ENCODE measurements at regions not wholly inside any gene's neighbourhood (a gene's known extent, or its start where the extent isn't known, plus 50 kb on each side); places are given as distances from the start of the nearest gene placed in this dataset.

DNA sequence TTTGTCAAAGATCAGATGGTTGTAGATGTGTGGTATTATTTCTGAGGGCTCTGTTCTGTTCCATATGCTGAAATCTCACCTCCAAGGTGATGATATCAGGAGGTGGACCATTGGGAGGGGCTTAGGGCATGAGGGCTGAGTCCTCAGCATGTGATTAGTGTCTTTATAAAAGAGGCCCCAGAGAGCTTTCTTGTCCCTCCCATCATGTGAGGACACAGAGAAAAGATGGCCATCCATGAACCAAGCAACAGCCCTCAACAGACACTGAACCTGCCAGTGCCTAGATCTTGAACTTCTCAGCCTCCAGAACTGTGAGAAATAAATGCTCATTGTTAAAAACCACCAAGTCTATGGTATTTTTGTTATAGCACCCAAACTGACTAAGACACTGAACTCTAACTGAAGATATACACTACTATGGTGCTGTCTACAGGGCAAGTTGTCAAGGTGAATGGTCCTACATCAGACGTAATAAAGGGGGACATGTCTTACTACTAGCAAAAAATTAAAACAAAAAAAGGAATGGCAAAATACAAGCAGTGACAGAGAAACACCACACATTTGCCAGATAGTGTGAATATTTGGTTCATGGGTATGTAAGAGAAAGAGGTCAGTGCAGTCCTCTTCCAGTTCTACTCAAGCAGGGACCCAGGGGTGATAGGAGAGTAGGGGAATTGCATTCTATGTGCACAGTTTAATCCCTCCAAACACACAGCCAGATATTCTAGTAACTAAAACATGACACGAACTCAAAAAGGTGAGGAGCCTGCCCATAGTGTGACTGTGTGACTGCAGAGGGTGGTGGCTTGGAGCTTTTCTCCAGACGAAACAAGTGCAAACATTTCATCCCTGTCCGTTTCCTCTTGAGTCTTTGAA is 164.4 kb upstream of the MYCN start:
- no peak for DNase-seq (ENCODE audit: low spot score)
- TF ChIP-seq, protein P1, sequence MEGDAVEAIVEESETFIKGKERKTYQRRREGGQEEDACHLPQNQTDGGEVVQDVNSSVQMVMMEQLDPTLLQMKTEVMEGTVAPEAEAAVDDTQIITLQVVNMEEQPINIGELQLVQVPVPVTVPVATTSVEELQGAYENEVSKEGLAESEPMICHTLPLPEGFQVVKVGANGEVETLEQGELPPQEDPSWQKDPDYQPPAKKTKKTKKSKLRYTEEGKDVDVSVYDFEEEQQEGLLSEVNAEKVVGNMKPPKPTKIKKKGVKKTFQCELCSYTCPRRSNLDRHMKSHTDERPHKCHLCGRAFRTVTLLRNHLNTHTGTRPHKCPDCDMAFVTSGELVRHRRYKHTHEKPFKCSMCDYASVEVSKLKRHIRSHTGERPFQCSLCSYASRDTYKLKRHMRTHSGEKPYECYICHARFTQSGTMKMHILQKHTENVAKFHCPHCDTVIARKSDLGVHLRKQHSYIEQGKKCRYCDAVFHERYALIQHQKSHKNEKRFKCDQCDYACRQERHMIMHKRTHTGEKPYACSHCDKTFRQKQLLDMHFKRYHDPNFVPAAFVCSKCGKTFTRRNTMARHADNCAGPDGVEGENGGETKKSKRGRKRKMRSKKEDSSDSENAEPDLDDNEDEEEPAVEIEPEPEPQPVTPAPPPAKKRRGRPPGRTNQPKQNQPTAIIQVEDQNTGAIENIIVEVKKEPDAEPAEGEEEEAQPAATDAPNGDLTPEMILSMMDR (IDR thresholded peaks at IDR 0.05; ENCODE audit: extremely low read depth, missing control alignments): no peak

DNA sequence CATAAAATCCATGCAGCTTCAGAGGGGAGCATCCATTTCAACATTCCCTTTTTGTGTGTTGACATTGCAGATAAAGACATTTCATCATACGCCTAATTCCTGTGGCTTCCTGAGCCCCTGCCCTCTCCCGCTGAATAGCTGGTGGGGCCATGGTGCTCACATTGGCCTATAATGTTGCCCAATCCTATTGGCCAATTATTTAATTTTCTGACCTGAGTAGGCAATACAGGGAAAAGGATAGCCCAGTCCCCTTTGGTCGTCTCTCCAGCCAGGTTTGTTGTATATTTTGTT is 163.8 kb upstream of the MYCN start:
- TF ChIP-seq, protein P1 (IDR thresholded peaks at IDR 0.05; ENCODE audit: extremely low read depth, missing control alignments): no peak
- DNase-seq (ENCODE audit: low spot score): no peak

DNA sequence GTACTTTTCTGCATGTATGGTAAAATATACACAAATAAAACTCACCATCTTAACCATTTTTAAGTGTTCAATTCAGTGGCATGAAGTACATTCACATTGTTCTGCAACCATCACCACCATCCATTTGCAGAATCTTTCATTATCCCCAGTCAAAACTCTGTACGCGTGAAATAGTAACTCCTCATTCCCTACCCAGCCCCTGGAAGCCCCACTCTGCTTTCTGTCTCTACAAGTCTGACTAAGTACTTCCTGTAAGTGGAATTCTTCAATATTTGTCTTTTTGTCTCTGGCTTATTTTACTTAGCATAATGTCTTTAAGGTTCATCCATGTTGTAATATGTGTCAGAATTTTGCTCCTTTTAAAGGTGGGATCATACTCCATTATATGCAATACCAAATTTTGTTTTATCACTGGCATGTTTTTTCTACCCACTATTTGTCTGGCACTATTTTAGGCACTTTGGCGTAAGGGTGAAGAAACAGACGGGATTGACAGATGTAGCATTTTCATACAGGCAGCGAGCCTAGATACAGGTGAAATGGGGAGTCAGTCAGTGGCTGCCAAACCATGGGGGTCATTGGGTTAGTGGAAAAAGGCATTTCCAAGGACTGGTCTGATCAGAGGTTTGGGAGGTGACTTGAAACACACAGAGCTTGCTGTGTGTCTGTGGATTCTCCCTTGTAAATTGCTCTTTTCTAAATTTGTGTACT is 163.2 kb upstream of the MYCN start:
- DNase-seq (ENCODE audit: low spot score): no peak
- TF ChIP-seq, protein P1 (IDR thresholded peaks at IDR 0.05; ENCODE audit: extremely low read depth, missing control alignments): no peak

DNA sequence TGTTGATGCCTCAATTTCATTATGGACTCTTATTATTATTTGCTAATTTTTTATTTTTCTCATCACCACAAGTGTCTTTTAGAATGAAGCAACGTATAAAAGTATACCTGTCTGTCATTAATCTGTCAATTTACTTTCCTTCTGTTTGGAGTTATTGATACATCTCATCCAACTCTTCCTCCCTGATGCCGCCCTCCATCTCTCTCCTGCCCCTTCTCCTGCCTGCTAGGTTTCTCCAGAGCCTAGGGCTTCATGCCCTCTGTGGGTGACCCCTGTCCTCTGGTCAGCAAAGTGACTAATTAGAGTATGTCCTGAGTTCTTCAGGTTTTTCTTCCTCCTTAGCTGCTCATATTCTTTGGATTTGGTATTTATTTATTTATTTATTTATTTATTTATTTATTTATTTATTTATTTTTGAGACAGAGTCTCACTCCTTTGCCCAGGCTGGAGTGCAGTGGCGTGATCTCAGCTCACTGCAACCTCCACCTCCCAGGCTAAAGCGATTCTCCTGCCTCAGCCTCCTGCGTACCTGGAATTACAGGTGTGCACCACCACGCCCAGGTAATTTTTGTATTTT is 162.5 kb upstream of the MYCN start:
- DNase-seq (ENCODE audit: low spot score): no peak
- TF ChIP-seq, protein P1 (IDR thresholded peaks at IDR 0.05; ENCODE audit: extremely low read depth, missing control alignments): no peak

DNA sequence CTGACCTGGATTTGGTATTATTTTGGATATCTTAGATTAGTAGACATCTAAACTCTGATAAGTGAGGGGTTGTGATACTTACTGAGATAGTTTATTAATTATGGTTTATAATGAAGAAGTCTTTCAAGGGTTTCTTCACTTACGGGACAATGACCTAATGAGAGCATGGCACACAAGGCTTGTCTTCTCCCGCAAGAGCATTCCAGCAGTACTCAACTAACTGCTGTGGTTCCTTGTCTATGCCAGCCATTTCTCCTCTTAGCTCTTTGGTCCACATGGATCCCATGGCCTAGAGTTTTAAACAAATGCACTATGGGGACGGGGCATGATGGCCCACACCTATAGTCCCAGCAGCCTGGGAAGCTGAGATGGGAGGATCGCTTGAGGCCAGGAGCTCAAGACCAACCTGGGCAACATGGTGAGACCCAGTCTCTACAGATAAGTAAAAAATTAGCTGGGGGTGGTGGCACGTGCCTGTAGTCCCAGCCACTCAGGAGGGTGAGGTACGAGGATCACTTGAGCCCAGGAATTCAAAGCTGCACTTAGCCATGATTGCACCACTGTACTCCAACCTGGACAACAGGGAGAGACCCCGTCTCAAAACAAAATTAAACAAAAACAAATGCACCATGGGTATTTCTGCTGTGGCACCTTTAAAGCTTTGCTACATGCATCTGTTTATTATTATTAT is 161.7 kb upstream of the MYCN start:
- DNase-seq (ENCODE audit: low spot score): no peak
- TF ChIP-seq, protein P1 (IDR thresholded peaks at IDR 0.05; ENCODE audit: extremely low read depth, missing control alignments): no peak

DNA sequence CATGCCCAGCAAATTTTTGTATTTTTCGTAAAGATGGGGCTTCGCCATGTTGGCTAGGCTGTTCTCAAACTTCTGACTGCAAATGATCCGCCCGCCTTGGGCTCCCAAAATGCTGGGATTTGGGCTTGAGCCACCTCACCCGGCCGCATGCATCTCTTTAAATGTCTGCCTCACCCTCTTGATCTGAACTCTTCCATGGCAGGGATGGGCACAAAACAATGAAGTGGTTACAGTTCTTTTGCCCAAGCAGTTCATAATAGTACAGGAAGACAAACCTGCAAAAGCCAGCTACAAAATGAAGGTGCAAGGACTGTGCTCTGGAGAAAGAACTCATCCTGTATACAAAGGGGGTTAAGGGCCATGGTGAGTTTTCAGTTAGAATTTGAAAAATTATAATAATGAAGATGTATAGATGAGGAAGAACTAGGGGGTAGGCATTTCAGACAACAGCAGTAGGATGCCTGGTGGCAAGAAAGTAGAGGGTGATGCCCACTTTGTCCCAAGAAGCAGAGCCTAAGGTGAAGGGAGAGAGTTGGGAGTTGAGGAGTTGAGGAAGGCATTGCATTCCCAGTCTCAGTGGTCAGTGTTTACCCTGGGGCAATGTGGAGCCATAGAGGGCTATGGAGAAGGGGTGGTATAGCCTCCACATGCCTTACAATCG is 160.8 kb upstream of the MYCN start:
- no peak for DNase-seq (ENCODE audit: low spot score)
- TF ChIP-seq, protein P1 (IDR thresholded peaks at IDR 0.05; ENCODE audit: extremely low read depth, missing control alignments): no peak
